ENCODE measurements at regions not wholly inside any gene's neighbourhood (a gene's known extent, or its start where the extent isn't known, plus 50 kb on each side); places are given as distances from the start of the nearest gene placed in this dataset.

DNA sequence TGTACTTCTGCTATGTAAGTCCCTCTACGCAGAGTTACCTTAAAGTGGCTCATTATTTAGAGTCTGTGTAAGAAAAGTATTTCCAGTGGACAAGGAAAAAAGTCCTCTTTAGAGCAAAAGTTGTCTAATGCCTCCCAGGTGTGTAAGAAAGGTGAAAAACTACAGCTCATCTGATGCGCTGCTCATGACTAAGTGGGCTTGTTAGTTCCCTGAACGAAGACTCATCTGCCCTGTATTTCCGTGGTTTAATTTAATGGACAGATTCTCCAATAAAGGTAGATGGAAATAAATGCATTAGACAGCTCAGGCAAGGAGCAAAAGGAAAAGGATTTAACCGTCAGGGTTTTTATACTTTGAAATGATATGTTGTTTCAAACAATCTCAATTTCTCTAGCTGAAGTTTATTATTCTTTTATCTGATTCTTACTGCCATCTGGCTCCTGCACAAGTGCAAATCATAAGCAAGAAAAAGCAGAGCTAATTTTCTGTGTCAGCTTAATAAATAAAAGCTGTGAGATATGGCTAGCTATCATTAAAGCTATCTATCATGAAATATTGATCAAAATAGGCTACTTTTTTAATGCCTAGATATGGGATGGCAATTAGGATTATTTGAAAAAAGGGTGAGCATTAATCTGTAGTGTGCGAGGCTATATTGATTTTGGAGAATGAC lies 73.7 kb upstream of the PCDH9 start:
- Histone ChIP-seq H3K4me1 (replicated peaks in 1 of 2; ENCODE audit: control insufficient read depth in 2 of 2, insufficient read depth in 2 of 2, low read length in 2 of 2) (no peaks in the 10 kb centered on the region), H3K9me3 (replicated peaks; ENCODE audit: control insufficient read depth, insufficient read depth, low read depth, low read length) (no peaks in the 10 kb centered on the region), H3K27me3 (ENCODE audit: control insufficient read depth in 2 of 2, insufficient read depth in 2 of 2, low read length in 2 of 2) (no peaks in the 10 kb centered on the region), H3K27ac (ENCODE audit: extremely low read depth, low read depth, low read length) (no peak overlapping the region), H3K79me2 (ENCODE audit: control insufficient read depth, insufficient read depth, low read length) (no peaks in the 10 kb centered on the region), H3K4me3 (no peak overlapping the region), H3K4me2 (ENCODE audit: insufficient read depth, low read length) (no peak overlapping the region), H3K36me3 (ENCODE audit: control insufficient read depth, insufficient read depth, low read length) (no peaks in the 10 kb centered on the region), H3K9ac (ENCODE audit: insufficient read depth in 1 of 2, low read depth in 2 of 2, low read length in 2 of 2) (no peak overlapping the region), H2AFZ (ENCODE audit: low read depth, low read length) (no peak overlapping the region), H4K20me1 (replicated peaks; ENCODE audit: control insufficient read depth, insufficient read depth, low read length) (no peaks in the 10 kb centered on the region), H3K9me1 (ENCODE audit: control insufficient read depth, insufficient read depth, low read length) (no peaks in the 10 kb centered on the region)
- ChIA-PET CTCF (ENCODE audit: low intra/inter-chr PET ratio) (no interaction called here), POLR2A (no interaction called here)
- WGBS (ENCODE audit: insufficient coverage, low coverage, missing lambda C conversion rate): 0% methylated on average over 6 of the region's 6 CpGs
- intact Hi-C loops (cut with micrococcal nuclease): no loop called here
- FAIRE-seq (no peak), ATAC-seq (no peak), DNase-seq (ENCODE audit: extremely low read depth in 1 of 4, low spot score in 3 of 4) (no peak)
- BruUV-seq (replicated peaks): no TSS peak
- in situ Hi-C loops (cut with MboI): no loop called here
- no peak for TF ChIP-seq ZNF785 (CRISPR knock-in tag; IDR thresholded peaks at IDR 0.05)
- TF ChIP-seq HSF4 (CRISPR knock-in tag; IDR thresholded peaks at IDR 0.05; ENCODE audit: borderline replicate concordance): no peak
- TF ChIP-seq STAT5A (IDR thresholded peaks at IDR 0.05; ENCODE audit: borderline replicate concordance, low read length): no peak
- no peak for TF ChIP-seq ZC3H11A (IDR thresholded peaks at IDR 0.05; ENCODE audit: low read depth, low read length)
- no peak for TF ChIP-seq POLR2G (IDR thresholded peaks at IDR 0.05; ENCODE audit: low read depth, low read length)
- TF ChIP-seq ELF2 (CRISPR knock-in tag; IDR thresholded peaks at IDR 0.05): no peak
- TF ChIP-seq RFX5 (IDR thresholded peaks at IDR 0.05; ENCODE audit: low read depth, low read length): no peak
- TF ChIP-seq, protein P1, sequence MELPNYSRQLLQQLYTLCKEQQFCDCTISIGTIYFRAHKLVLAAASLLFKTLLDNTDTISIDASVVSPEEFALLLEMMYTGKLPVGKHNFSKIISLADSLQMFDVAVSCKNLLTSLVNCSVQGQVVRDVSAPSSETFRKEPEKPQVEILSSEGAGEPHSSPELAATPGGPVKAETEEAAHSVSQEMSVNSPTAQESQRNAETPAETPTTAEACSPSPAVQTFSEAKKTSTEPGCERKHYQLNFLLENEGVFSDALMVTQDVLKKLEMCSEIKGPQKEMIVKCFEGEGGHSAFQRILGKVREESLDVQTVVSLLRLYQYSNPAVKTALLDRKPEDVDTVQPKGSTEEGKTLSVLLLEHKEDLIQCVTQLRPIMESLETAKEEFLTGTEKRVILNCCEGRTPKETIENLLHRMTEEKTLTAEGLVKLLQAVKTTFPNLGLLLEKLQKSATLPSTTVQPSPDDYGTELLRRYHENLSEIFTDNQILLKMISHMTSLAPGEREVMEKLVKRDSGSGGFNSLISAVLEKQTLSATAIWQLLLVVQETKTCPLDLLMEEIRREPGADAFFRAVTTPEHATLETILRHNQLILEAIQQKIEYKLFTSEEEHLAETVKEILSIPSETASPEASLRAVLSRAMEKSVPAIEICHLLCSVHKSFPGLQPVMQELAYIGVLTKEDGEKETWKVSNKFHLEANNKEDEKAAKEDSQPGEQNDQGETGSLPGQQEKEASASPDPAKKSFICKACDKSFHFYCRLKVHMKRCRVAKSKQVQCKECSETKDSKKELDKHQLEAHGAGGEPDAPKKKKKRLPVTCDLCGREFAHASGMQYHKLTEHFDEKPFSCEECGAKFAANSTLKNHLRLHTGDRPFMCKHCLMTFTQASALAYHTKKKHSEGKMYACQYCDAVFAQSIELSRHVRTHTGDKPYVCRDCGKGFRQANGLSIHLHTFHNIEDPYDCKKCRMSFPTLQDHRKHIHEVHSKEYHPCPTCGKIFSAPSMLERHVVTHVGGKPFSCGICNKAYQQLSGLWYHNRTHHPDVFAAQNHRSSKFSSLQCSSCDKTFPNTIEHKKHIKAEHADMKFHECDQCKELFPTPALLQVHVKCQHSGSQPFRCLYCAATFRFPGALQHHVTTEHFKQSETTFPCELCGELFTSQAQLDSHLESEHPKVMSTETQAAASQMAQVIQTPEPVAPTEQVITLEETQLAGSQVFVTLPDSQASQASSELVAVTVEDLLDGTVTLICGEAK (IDR thresholded peaks at IDR 0.05): no peak
- TF ChIP-seq, protein P1 (CRISPR knock-in tag; IDR thresholded peaks at IDR 0.05): no peak
- TF ChIP-seq, protein P2, sequence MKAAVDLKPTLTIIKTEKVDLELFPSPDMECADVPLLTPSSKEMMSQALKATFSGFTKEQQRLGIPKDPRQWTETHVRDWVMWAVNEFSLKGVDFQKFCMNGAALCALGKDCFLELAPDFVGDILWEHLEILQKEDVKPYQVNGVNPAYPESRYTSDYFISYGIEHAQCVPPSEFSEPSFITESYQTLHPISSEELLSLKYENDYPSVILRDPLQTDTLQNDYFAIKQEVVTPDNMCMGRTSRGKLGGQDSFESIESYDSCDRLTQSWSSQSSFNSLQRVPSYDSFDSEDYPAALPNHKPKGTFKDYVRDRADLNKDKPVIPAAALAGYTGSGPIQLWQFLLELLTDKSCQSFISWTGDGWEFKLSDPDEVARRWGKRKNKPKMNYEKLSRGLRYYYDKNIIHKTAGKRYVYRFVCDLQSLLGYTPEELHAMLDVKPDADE (conservative IDR thresholded peaks at IDR 0.05; ENCODE audit: control insufficient read depth, low read depth, low read length): no peak
- TF ChIP-seq MCM2 (IDR thresholded peaks at IDR 0.05; ENCODE audit: low read depth): no peak
- no peak for TF ChIP-seq CBX3 (IDR thresholded peaks at IDR 0.05; ENCODE audit: borderline replicate concordance in 1 of 2, low read length in 2 of 2)

Measured in K562 (cell line).